ENCODE measurements at regions not wholly inside any gene's neighbourhood (a gene's known extent, or its start where the extent isn't known, plus 50 kb on each side); places are given as distances from the start of the nearest gene placed in this dataset.

- TF ChIP-seq POLR2A (IDR thresholded peaks at IDR 0.05; ENCODE audit: low read depth, low read length) (no peak), CTCF (conservative IDR thresholded peaks at IDR 0.05; ENCODE audit: low read depth, low read length) (no peak), ELK1 (IDR thresholded peaks at IDR 0.05; ENCODE audit: borderline replicate concordance, low read depth, low read length) (no peak), RAD21 (IDR thresholded peaks at IDR 0.05; ENCODE audit: low read length) (no peak), NFE2L2 (IDR thresholded peaks at IDR 0.05; ENCODE audit: low read depth, low read length) (no peak), RFX5 (IDR thresholded peaks at IDR 0.05; ENCODE audit: low read depth, low read length) (no peak), MXI1 (IDR thresholded peaks at IDR 0.05; ENCODE audit: borderline replicate concordance, low read depth, low read length) (no peak), BHLHE40 (IDR thresholded peaks at IDR 0.05; ENCODE audit: low read depth, low read length) (no peak), RCOR1 (IDR thresholded peaks at IDR 0.05; ENCODE audit: insufficient replicate concordance, low read length) (no peak), SMC3 (IDR thresholded peaks at IDR 0.05; ENCODE audit: low read depth, low read length) (no peak)
Observed at GRCh38 chr2:106736221-106736620, 149.7 kb downstream of the ST6GAL2 start.

Measured in IMR-90 (cell line).